ENCODE measurements at regions not wholly inside any gene's neighbourhood (a gene's known extent, or its start where the extent isn't known, plus 50 kb on each side); places are given as distances from the start of the nearest gene placed in this dataset.

- WGBS (ENCODE audit: extremely low coverage, insufficient read length, low lambda C conversion rate), result no CpG with 5 or more reads among the region's 2 CpGs
- H3K27ac Mint-ChIP-seq, result no peak overlapping the region
- no peak overlapping the region for H3K23ac ChIP-seq (ENCODE audit: insufficient read length, low read depth, low read length)
- H3K27me3 Mint-ChIP-seq (ENCODE audit: low read depth), result no peaks in the 10 kb centered on the region
- no peaks in the 10 kb centered on the region for H4K20me1 ChIP-seq (ENCODE audit: control insufficient read depth, insufficient read depth, insufficient read length)
- TF ChIP-seq, protein P1, sequence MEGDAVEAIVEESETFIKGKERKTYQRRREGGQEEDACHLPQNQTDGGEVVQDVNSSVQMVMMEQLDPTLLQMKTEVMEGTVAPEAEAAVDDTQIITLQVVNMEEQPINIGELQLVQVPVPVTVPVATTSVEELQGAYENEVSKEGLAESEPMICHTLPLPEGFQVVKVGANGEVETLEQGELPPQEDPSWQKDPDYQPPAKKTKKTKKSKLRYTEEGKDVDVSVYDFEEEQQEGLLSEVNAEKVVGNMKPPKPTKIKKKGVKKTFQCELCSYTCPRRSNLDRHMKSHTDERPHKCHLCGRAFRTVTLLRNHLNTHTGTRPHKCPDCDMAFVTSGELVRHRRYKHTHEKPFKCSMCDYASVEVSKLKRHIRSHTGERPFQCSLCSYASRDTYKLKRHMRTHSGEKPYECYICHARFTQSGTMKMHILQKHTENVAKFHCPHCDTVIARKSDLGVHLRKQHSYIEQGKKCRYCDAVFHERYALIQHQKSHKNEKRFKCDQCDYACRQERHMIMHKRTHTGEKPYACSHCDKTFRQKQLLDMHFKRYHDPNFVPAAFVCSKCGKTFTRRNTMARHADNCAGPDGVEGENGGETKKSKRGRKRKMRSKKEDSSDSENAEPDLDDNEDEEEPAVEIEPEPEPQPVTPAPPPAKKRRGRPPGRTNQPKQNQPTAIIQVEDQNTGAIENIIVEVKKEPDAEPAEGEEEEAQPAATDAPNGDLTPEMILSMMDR (conservative IDR thresholded peaks at IDR 0.05), result no peak
- H3K9me3 Mint-ChIP-seq, result no peaks in the 10 kb centered on the region; a peak in 1 of 5 replicates
- H2BK120ac ChIP-seq (ENCODE audit: low read depth, low read length, poor library complexity, severe bottlenecking), result no peak overlapping the region
- no peaks in the 10 kb centered on the region for H3K4me1 Mint-ChIP-seq
- no peak overlapping the region for H2AFZ ChIP-seq (ENCODE audit: low read length)
- H3K18ac ChIP-seq (ENCODE audit: insufficient read length, low read depth, low read length), result no peak overlapping the region
- no peak overlapping the region for H2BK5ac ChIP-seq (ENCODE audit: insufficient read length, low read length)
- no peaks in the 10 kb centered on the region for H3K79me1 ChIP-seq (ENCODE audit: insufficient read depth, low read depth, low read length, poor library complexity, severe bottlenecking)
- no peak overlapping the region for H3K4me3 Mint-ChIP-seq
- H3K4me1 ChIP-seq (ENCODE audit: insufficient read depth, low read length), result no peaks in the 10 kb centered on the region
- H3K14ac ChIP-seq (ENCODE audit: insufficient read depth, low read length), result no peak overlapping the region
- H4K91ac ChIP-seq (ENCODE audit: insufficient read length, low read depth, low read length), result no peak overlapping the region
- no peak overlapping the region for H3T11ph ChIP-seq (ENCODE audit: low read length)
- no peak overlapping the region for H2BK15ac ChIP-seq (ENCODE audit: low read depth, low read length)
- H3K36me3 Mint-ChIP-seq (ENCODE audit: insufficient read depth in 1 of 3, low read depth in 3 of 3), result no peaks in the 10 kb centered on the region
- no peak overlapping the region for H3K56ac ChIP-seq (ENCODE audit: insufficient read length, low read depth, low read length)
- no peak overlapping the region for H3K4me2 ChIP-seq (ENCODE audit: insufficient read depth, insufficient read length, low read length)
- no peak overlapping the region for H4K8ac ChIP-seq (replicated peaks; ENCODE audit: insufficient read length, low read depth, low read length)
- H3K27ac ChIP-seq (ENCODE audit: insufficient read length, low read depth, low read length), result no peak overlapping the region
- no peak for DNase-seq
- H2BK12ac ChIP-seq (ENCODE audit: insufficient read length, low read depth, low read length), result no peak overlapping the region
- no peaks in the 10 kb centered on the region for H3K79me2 ChIP-seq (ENCODE audit: insufficient read depth, low read length)
- H2BK20ac ChIP-seq (ENCODE audit: low read depth, low read length, poor library complexity, severe bottlenecking), result no peak overlapping the region
- H3K9me3 ChIP-seq (ENCODE audit: control insufficient read depth, low read depth, low read length), result no peaks in the 10 kb centered on the region
- H3K9ac ChIP-seq (ENCODE audit: extremely low read depth, insufficient read length, low read length), result no peak overlapping the region
- H3K4ac ChIP-seq (ENCODE audit: low read depth, low read length), result no peak overlapping the region
- H2AK5ac ChIP-seq (ENCODE audit: insufficient read length, low read length), result no peak overlapping the region
- no peaks in the 10 kb centered on the region for H3K23me2 ChIP-seq (ENCODE audit: insufficient read length, low read depth, low read length, poor library complexity, severe bottlenecking)
- H4K5ac ChIP-seq (ENCODE audit: insufficient read length, low read depth, low read length), result no peak overlapping the region
- H3K27me3 ChIP-seq (ENCODE audit: insufficient read depth, low read length), result no peaks in the 10 kb centered on the region
These were observed 113.5 kb downstream of the LHX9 start for GRCh38 chr1:198030682-198031081.
